Neural cell (in vitro differentiated cells): ENCODE measurements at regions not wholly inside any gene's neighbourhood (a gene's known extent, or its start where the extent isn't known, plus 50 kb on each side); places are given as distances from the start of the nearest gene placed in this dataset.

ENCODE experiments used
- CTCF ChIP-seq: fragments of 450-650 bp; IDR thresholded peaks from 2 replicates; pipeline ENCODE4 v1.5.1; 2014; ENCODE audit warnings: antibody characterized with exemption, mild to moderate bottlenecking, moderate library complexity; ENCODE audit not compliant: poor library complexity, severe bottlenecking
- EZH2 ChIP-seq: fragments of 200-600, 300-800 bp; shearing (Covaris generic), sonication (generic); IDR thresholded peaks from 2 replicates; pipeline ENCODE4 v1.6.1; 2014; ENCODE audit warnings: antibody characterized with exemption, low read length, borderline replicate concordance, mild to moderate bottlenecking; ENCODE audit not compliant: insufficient read depth, poor library complexity, severe bottlenecking
- POLR2AphosphoS5 ChIP-seq: IDR thresholded peaks from 2 replicates; pipeline ENCODE4 v1.6.1; 2012
- RAD21 ChIP-seq: fragments of 450-650 bp; conservative IDR thresholded peaks from 2 replicates; pipeline ENCODE4 v1.6.1; 2014; ENCODE audit warnings: antibody characterized with exemption, mild to moderate bottlenecking, moderate library complexity

DNA sequence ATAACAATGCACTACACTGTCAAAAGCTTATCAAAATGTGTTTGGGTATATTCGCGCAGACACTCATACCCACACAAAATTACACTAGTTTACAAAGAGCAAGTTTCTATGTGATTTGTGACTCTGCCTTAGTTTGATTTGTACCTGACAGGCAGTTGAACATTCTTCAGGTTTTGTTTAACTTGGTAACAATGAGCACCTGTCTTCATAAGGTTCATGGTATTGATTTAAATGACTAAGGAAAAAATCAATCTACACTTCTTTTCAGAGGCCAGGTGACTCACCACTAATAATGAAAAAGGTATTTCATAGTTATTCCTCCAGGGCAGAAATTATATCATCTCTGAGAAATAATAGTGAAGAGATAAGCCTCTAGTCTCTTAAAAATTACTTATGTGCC lies 1114.6 kb upstream of the AGA start:
- TF ChIP-seq CTCF (no peak), RAD21 (no peak), POLR2AphosphoS5 (no peak), EZH2 (no peak)
